ENCODE measurements at regions not wholly inside any gene's neighbourhood (a gene's known extent, or its start where the extent isn't known, plus 50 kb on each side); places are given as distances from the start of the nearest gene placed in this dataset.

DNA sequence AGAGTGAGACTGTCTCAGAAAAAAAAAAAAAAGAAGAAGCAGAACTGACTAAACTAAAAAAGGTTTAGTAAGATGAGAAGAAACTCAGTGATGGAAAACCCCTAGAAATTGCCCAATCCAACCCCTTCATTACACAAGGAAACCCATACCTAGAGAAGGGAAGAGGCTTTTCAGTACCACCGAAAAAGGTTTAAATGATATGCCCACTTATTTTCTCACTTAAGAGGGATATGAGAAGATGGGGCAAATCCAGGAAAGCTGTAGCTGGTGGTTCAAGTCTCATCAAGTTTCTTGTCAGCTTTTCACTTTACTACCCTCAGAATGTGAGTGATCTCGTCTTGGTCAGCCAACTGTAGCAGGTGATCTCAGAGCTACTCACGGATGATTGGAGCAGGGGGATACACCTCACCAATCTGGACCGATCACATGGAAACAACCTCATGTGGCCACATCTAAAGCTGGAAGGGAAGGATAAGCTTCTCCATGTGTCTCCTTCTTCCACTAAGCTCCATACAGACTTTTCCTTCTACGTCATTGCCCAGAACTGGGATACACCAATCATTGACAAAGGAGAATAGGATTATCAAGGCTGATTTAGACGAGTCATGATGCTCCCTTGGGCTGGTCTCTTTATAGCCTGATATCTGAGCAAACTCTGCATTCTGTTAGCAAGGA, 126.7 kb upstream of the POU3F1 start:
- DNase-seq (ENCODE audit: low read depth, low spot score) (no peak), FAIRE-seq (no peak)
- intact Hi-C loops (cut with micrococcal nuclease) (no loop called here), dilution Hi-C loops (cut with MboI; ENCODE audit: extremely low pct_ligation_motif_present, low sequenced_read_pairs) (no loop called here)
- H2AFZ ChIP-seq (ENCODE audit: low read depth, low read length) = no peak overlapping the region
- H3K36me3 ChIP-seq (ENCODE audit: control insufficient read depth in 2 of 2, extremely low read depth in 1 of 2, insufficient read depth in 2 of 2, low read length in 2 of 2) = no peaks in the 10 kb centered on the region
- no peaks in the 10 kb centered on the region for H4K20me1 ChIP-seq (replicated peaks; ENCODE audit: control insufficient read depth, extremely low read depth, insufficient read depth, low read length)
- TF ChIP-seq, protein P1, sequence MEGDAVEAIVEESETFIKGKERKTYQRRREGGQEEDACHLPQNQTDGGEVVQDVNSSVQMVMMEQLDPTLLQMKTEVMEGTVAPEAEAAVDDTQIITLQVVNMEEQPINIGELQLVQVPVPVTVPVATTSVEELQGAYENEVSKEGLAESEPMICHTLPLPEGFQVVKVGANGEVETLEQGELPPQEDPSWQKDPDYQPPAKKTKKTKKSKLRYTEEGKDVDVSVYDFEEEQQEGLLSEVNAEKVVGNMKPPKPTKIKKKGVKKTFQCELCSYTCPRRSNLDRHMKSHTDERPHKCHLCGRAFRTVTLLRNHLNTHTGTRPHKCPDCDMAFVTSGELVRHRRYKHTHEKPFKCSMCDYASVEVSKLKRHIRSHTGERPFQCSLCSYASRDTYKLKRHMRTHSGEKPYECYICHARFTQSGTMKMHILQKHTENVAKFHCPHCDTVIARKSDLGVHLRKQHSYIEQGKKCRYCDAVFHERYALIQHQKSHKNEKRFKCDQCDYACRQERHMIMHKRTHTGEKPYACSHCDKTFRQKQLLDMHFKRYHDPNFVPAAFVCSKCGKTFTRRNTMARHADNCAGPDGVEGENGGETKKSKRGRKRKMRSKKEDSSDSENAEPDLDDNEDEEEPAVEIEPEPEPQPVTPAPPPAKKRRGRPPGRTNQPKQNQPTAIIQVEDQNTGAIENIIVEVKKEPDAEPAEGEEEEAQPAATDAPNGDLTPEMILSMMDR (IDR thresholded peaks at IDR 0.05; ENCODE audit: extremely low read depth in 1 of 2, insufficient read depth in 1 of 2, low read depth in 1 of 2, low read length in 2 of 2) = no peak
- TF ChIP-seq MYC (IDR thresholded peaks at IDR 0.05; ENCODE audit: low read depth, low read length) (no peak), POLR2AphosphoS5 (IDR thresholded peaks at IDR 0.05; ENCODE audit: insufficient read depth, low read depth, low read length) (no peak), EZH2 (IDR thresholded peaks at IDR 0.05; ENCODE audit: borderline replicate concordance, low read depth, low read length, severe bottlenecking) (no peak), POLR2A (IDR thresholded peaks at IDR 0.05; ENCODE audit: low read depth, low read length) (no peak), GATA2 (IDR thresholded peaks at IDR 0.05; ENCODE audit: insufficient read depth, insufficient read length, low read depth, low read length) (no peak), JUN (IDR thresholded peaks at IDR 0.05; ENCODE audit: borderline replicate concordance, insufficient read depth, insufficient read length, low read depth) (no peak), FOS (IDR thresholded peaks at IDR 0.05; ENCODE audit: borderline replicate concordance, insufficient read depth, low read length) (no peak)
- TF ChIP-seq, protein P2, sequence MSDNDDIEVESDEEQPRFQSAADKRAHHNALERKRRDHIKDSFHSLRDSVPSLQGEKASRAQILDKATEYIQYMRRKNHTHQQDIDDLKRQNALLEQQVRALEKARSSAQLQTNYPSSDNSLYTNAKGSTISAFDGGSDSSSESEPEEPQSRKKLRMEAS (IDR thresholded peaks at IDR 0.05; ENCODE audit: insufficient read depth, insufficient read length) = no peak
- no peaks in the 10 kb centered on the region for H3K9me3 ChIP-seq (replicated peaks; ENCODE audit: control insufficient read depth, insufficient read depth, low read length)
- no peak overlapping the region for H3K9ac ChIP-seq (replicated peaks; ENCODE audit: extremely low read depth, insufficient read depth, low read length)
- H3K27ac ChIP-seq (ENCODE audit: insufficient read depth, low read depth, low read length) = no peak overlapping the region
- no peak overlapping the region for H3K4me2 ChIP-seq (ENCODE audit: insufficient read depth, low read length)
- H3K4me1 ChIP-seq (ENCODE audit: control insufficient read depth, extremely low read depth, insufficient read depth, low read length) = no peaks in the 10 kb centered on the region
- no TSS peak for BruUV-seq (replicated peaks)
- no peaks in the 10 kb centered on the region for H3K79me2 ChIP-seq (ENCODE audit: control insufficient read depth, insufficient read depth, low read length)
- ChIA-PET POLR2A (no interaction called here), CTCF (interaction anchor here (1.9 kb wide), 1 partner anchor 34 kb away, joined by 5 read pairs; no protein-coding TSS in a partner anchor)
- H3K4me3 ChIP-seq (replicated peaks in 1 of 3; ENCODE audit: insufficient read depth in 1 of 3, low read depth in 1 of 3, low read length in 3 of 3) = no peak overlapping the region
- no peaks in the 10 kb centered on the region for H3K27me3 ChIP-seq (ENCODE audit: control insufficient read depth in 2 of 2, insufficient read depth in 2 of 2, low read length in 2 of 2)
- H3K9me1 ChIP-seq (replicated peaks; ENCODE audit: control insufficient read depth, extremely low read depth, insufficient read depth, low read length) = no peaks in the 10 kb centered on the region
